ENCODE measurements at regions not wholly inside any gene's neighbourhood (a gene's known extent, or its start where the extent isn't known, plus 50 kb on each side); places are given as distances from the start of the nearest gene placed in this dataset.

- TF ChIP-seq CTCF (IDR thresholded peaks at IDR 0.05; ENCODE audit: low read length) (no peak), EZH2 (optimal IDR thresholded peaks at IDR 0.05; ENCODE audit: low read depth, low read length) (no peak), EZH2phosphoT487 (IDR thresholded peaks at IDR 0.05; ENCODE audit: low read length) (no peak)
- Histone ChIP-seq H3K9me3 (replicated peaks; ENCODE audit: insufficient read depth, low read length) (no peaks in the 10 kb centered on the region), H2AFZ (ENCODE audit: low read length) (no peak overlapping the region), H3K36me3 (replicated peaks; ENCODE audit: insufficient read depth, low read length) (no peaks in the 10 kb centered on the region), H3K27ac (ENCODE audit: low read length) (no peak overlapping the region), H3K9me2 (replicated peaks; ENCODE audit: insufficient read depth, low read length) (no peaks in the 10 kb centered on the region), H3F3A (ENCODE audit: insufficient read depth, low read length) (no peaks in the 10 kb centered on the region), H3K4me3 (ENCODE audit: low read length) (no peak overlapping the region), H3K4me2 (ENCODE audit: low read depth, low read length) (no peak overlapping the region), H3K4me1 (ENCODE audit: low read length) (no peaks in the 10 kb centered on the region), H3K79me2 (ENCODE audit: low read length) (no peaks in the 10 kb centered on the region), H4K20me1 (ENCODE audit: insufficient read depth, low read length) (no peaks in the 10 kb centered on the region), H3K9ac (ENCODE audit: low read length) (no peak overlapping the region), H3K27me3 (replicated peaks; ENCODE audit: insufficient read depth, low read length) (no peaks in the 10 kb centered on the region)
- DNase-seq = no peak
Measured at GRCh38 chr7:54166419-54166818, 375.8 kb upstream of the VSTM2A start.

- Histone ChIP-seq H3K9me3 (replicated peaks; ENCODE audit: insufficient read depth, low read length) (no peaks in the 10 kb centered on the region), H3K36me3 (replicated peaks; ENCODE audit: insufficient read depth, low read length) (no peaks in the 10 kb centered on the region), H4K20me1 (ENCODE audit: insufficient read depth, low read length) (no peaks in the 10 kb centered on the region), H3K27me3 (replicated peaks; ENCODE audit: insufficient read depth, low read length) (no peaks in the 10 kb centered on the region), H3F3A (ENCODE audit: insufficient read depth, low read length) (no peaks in the 10 kb centered on the region), H3K4me3 (ENCODE audit: low read length) (no peak overlapping the region), H3K79me2 (ENCODE audit: low read length) (no peaks in the 10 kb centered on the region), H3K4me1 (ENCODE audit: low read length) (no peaks in the 10 kb centered on the region), H3K27ac (ENCODE audit: low read length) (no peak overlapping the region), H2AFZ (ENCODE audit: low read length) (no peak overlapping the region), H3K4me2 (ENCODE audit: low read depth, low read length) (no peak overlapping the region), H3K9ac (ENCODE audit: low read length) (no peak overlapping the region), H3K9me2 (replicated peaks; ENCODE audit: insufficient read depth, low read length) (no peaks in the 10 kb centered on the region)
- TF ChIP-seq EZH2phosphoT487 (IDR thresholded peaks at IDR 0.05; ENCODE audit: low read length) = no peak
- no peak for TF ChIP-seq EZH2 (optimal IDR thresholded peaks at IDR 0.05; ENCODE audit: low read depth, low read length)
- no peak for TF ChIP-seq CTCF (IDR thresholded peaks at IDR 0.05; ENCODE audit: low read length)
- DNase-seq = no peak
Measured at GRCh38 chr7:54179321-54180029, 362.7 kb upstream of the VSTM2A start.

GRCh38 chr7:54180796-54181195 lies 361.4 kb upstream of the VSTM2A start:
- Histone ChIP-seq H3K4me3 (ENCODE audit: low read length) (no peak overlapping the region), H3K9me3 (replicated peaks; ENCODE audit: insufficient read depth, low read length) (no peaks in the 10 kb centered on the region), H3K4me2 (ENCODE audit: low read depth, low read length) (no peak overlapping the region), H3K4me1 (ENCODE audit: low read length) (no peaks in the 10 kb centered on the region), H3F3A (ENCODE audit: insufficient read depth, low read length) (no peaks in the 10 kb centered on the region), H3K9ac (ENCODE audit: low read length) (no peak overlapping the region), H3K9me2 (replicated peaks; ENCODE audit: insufficient read depth, low read length) (no peaks in the 10 kb centered on the region), H4K20me1 (ENCODE audit: insufficient read depth, low read length) (no peaks in the 10 kb centered on the region), H3K79me2 (ENCODE audit: low read length) (no peaks in the 10 kb centered on the region), H2AFZ (ENCODE audit: low read length) (no peak overlapping the region), H3K27me3 (replicated peaks; ENCODE audit: insufficient read depth, low read length) (no peaks in the 10 kb centered on the region), H3K27ac (ENCODE audit: low read length) (no peak overlapping the region), H3K36me3 (replicated peaks; ENCODE audit: insufficient read depth, low read length) (no peaks in the 10 kb centered on the region)
- TF ChIP-seq EZH2 (optimal IDR thresholded peaks at IDR 0.05; ENCODE audit: low read depth, low read length) = no peak
- TF ChIP-seq EZH2phosphoT487 (IDR thresholded peaks at IDR 0.05; ENCODE audit: low read length) = no peak
- TF ChIP-seq CTCF (IDR thresholded peaks at IDR 0.05; ENCODE audit: low read length) = no peak
- DNase-seq = no peak

Measured in MM.1S (cell line).